Sigmoid colon (tissue), 4 donors: ENCODE measurements at regions not wholly inside any gene's neighbourhood (a gene's known extent, or its start where the extent isn't known, plus 50 kb on each side); places are given as distances from the start of the nearest gene placed in this dataset.

ENCODE experiments used
- CTCF ChIP-seq, 4 experiments: fragments of 450-650 bp in 3 of 4; fragments of 200-600 bp in 1 of 4; IDR thresholded peaks; one replicate each; pipeline ENCODE4 v1.5.1; 2016 to 2019; ENCODE audit warnings: antibody characterized with exemption in 4 of 4, mild to moderate bottlenecking in 3 of 4, moderate library complexity in 2 of 4
- POLR2A ChIP-seq, 2 donors: fragments of 450-650 bp; IDR thresholded peaks; one replicate each; pipeline ENCODE4 v1.6.1; 2016; ENCODE audit warnings: antibody characterized with exemption in 2 of 2, mild to moderate bottlenecking in 2 of 2, moderate library complexity in 2 of 2
- POLR2AphosphoS5 ChIP-seq, 4 donors: sonication (generic); formaldehyde crosslinking; IDR thresholded peaks; one replicate each; pipeline ENCODE4 v1.6.1; 2017; ENCODE audit warnings: antibody characterized with exemption in 4 of 4

DNA sequence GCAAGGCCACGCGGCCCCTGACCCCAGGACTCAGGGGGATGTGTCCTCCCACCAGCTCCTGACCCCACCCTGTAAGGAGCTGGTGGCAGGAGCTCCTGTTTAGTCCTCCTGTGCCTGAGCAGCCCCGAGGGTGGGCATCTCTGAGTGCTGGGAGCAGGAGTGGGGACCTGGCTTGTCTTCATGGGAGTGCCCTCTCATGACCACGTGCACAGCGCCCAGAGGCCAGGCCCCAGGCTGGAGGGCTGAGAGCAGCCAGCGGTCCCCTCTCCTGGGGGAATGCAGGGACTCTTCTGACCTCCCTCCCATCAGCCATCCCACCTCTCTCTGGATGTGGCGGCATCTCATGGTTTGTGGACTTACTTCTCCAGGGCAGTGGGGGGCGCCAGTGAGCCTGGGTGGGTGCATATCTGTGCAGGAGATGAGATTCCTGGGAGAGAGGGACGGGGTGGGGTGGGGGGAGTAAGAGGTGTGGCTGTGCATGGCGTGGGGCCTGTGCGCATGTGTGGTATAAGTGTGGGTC is 205.6 kb downstream of the TBC1D2B start:
- TF ChIP-seq CTCF (IDR thresholded peaks at IDR 0.05): no peak
- no peak for TF ChIP-seq POLR2A (IDR thresholded peaks at IDR 0.05)
- no peak for TF ChIP-seq POLR2AphosphoS5 (IDR thresholded peaks at IDR 0.05)
